Activated CD8-positive, alpha-beta memory T cell treated with anti-CD3 and anti-CD28 coated beads, Interleukin-2, amount 50 U/mL, for 48 hours (primary cell): ENCODE measurements at regions not wholly inside any gene's neighbourhood (a gene's known extent, or its start where the extent isn't known, plus 50 kb on each side); places are given as distances from the start of the nearest gene placed in this dataset.
"Not testable (repeated sequence)": the region's sequence is repeated elsewhere in the genome, so short reads cannot be mapped to it uniquely, and the experiment has no call there.

ENCODE experiments used
- DNase-seq: peaks from one replicate; pipeline ENCODE4 v3.0.0-alpha.2; 2020

GRCh38 chr14:55900749-55901148 is 217.5 kb upstream of the PELI2 start:
- DNase-seq = no peak

- DNase-seq = no peak
Observed at GRCh38 chr14:55901291-55901690, 216.9 kb upstream of the PELI2 start.

GRCh38 chr14:55902241-55902640 is 216.0 kb upstream of the PELI2 start:
- DNase-seq = no peak

GRCh38 chr14:55904086-55904485 is 214.1 kb upstream of the PELI2 start:
- DNase-seq = no peak

GRCh38 chr14:55908106-55908505 is 210.1 kb upstream of the PELI2 start:
- DNase-seq = no peak

- no peak for DNase-seq
Observed at GRCh38 chr14:55909879-55910278, 208.3 kb upstream of the PELI2 start.

GRCh38 chr14:55910601-55911243 is 207.5 kb upstream of the PELI2 start:
- no peak for DNase-seq

GRCh38 chr14:55911776-55912175 is 206.4 kb upstream of the PELI2 start:
- DNase-seq = no peak

- DNase-seq = no peak
Observed at GRCh38 chr14:55912344-55912743, 205.9 kb upstream of the PELI2 start.

- no peak for DNase-seq
Observed at GRCh38 chr14:55913324-55914025, 204.7 kb upstream of the PELI2 start.

- DNase-seq = no peak
Observed at GRCh38 chr14:55914771-55915170, 203.4 kb upstream of the PELI2 start.

GRCh38 chr14:55915456-55915855 is 202.8 kb upstream of the PELI2 start:
- DNase-seq = no peak

GRCh38 chr14:55919800-55920199 is 198.4 kb upstream of the PELI2 start:
- not testable (repeated sequence) for DNase-seq

- DNase-seq = no peak
Observed at GRCh38 chr14:55921511-55921910, 196.7 kb upstream of the PELI2 start.

GRCh38 chr14:55926007-55926406 is 192.2 kb upstream of the PELI2 start:
- no peak for DNase-seq

- DNase-seq = no peak
Observed at GRCh38 chr14:55927028-55927427, 191.2 kb upstream of the PELI2 start.

GRCh38 chr14:55928276-55928675 is 189.9 kb upstream of the PELI2 start:
- no peak for DNase-seq

- no peak for DNase-seq
Observed at GRCh38 chr14:55929136-55929535, 189.1 kb upstream of the PELI2 start.

GRCh38 chr14:55930016-55930784 is 188.0 kb upstream of the PELI2 start:
- no peak for DNase-seq

GRCh38 chr14:55936691-55937090 is 181.5 kb upstream of the PELI2 start:
- DNase-seq = no peak

- no peak for DNase-seq
Observed at GRCh38 chr14:55938249-55938791, 179.9 kb upstream of the PELI2 start.

- no peak for DNase-seq
Observed at GRCh38 chr14:55942076-55942654, 176.0 kb upstream of the PELI2 start.

- no peak for DNase-seq
Observed at GRCh38 chr14:55942826-55943225, 175.4 kb upstream of the PELI2 start.
